Stimulated activated CD4-positive, alpha-beta T cell treated with anti-CD3 and anti-CD28 coated beads, Interleukin-15, amount 100 ng/mL, for 48 hours (primary cell): ENCODE measurements at regions not wholly inside any gene's neighbourhood (a gene's known extent, or its start where the extent isn't known, plus 50 kb on each side); places are given as distances from the start of the nearest gene placed in this dataset.

Source experiments
- DNase-seq, 2 donors: peaks; one replicate each; pipeline ENCODE4 v3.0.0-alpha.2; 2020; ENCODE audit warnings: low read depth in 2 of 2

DNA sequence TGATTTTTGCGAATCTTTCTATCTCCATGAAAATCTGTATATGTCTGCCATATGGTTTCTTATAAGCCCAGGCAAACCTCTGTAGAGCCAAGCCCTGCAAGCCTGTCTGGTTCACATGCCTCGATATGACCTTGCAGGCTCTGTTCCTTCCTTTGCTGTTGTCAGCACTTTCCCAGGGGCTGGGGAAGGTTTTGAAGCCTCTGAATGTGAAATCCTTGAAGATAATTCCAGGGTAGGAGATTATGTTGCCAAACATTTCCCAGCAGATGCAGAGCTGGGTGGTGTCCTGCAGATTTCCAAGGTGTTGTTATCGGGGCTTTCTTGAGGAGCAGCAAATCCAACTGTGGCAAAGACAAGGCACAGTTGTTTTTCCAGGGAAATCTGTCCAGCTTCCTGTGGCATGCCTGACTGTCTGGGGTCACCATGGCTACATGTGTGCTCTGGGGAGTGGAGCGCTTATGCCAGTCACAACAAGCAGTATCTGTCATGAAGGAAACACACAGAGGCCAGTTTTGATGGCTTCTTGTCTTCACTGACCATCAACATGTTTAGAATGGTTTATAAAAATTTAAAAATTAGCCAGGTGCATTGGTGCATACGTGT is 60.7 kb upstream of the RPS23 start:
- DNase-seq, result no peak

- no peak for DNase-seq
These were observed 58.8 kb upstream of the RPS23 start for GRCh38 chr5:82336959-82337351.

- no peak for DNase-seq
These were observed 58.2 kb upstream of the RPS23 start for GRCh38 chr5:82336226-82336958.

- DNase-seq, result no peak
These were observed 57.7 kb upstream of the RPS23 start for GRCh38 chr5:82335806-82336205.

DNA sequence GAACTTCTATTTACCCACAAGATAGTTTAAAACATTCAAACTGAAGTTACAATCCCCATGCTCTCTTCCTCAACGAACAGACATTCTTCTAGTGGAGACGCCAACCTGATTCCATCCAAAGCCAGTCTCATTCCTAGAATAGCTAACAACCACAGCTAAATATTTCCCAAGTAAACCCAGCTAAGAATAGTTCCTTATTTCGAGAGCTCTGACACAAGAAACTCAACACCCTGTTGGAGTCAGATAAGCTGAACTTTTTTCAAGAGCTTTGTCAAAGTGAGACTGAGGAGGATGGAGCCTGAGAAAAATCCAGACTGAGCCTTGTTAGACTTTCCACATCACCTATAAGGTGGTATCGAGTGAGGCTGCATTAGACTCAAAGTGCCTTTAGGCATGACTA is 56.7 kb upstream of the RPS23 start:
- DNase-seq, result no peak

DNA sequence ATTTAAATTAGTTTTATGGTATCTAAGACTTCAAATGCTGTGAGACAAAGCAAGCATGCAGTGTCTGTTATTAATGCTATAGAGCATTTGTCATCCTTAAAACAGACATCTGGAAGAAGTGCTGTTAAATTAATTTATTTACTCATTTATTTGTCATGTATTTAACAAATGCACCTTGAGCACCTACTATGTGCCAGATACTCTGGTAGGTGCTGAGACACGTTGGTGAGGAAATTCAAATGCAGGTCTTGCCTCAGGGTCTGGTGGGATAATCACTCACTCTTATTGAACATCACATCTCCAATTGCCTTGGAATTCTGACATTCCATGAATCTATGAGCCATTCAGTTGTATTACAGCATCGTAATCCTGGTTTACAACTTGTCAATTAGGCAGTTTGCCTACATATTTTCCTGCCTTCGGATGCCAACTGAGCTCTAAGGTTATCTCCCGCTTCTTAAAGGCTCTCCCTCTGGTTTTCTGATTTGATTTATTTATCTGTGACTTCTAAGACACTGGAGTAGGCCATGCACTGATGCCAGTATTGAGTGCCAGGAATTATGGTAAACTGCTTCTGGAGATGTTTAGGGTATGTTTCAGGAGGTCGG is 56.0 kb upstream of the RPS23 start:
- no peak for DNase-seq

GRCh38 chr5:82332886-82333615 is 54.9 kb upstream of the RPS23 start:
- no peak for DNase-seq

- no peak for DNase-seq
These were observed 54.1 kb upstream of the RPS23 start for GRCh38 chr5:82332064-82332855.

DNA sequence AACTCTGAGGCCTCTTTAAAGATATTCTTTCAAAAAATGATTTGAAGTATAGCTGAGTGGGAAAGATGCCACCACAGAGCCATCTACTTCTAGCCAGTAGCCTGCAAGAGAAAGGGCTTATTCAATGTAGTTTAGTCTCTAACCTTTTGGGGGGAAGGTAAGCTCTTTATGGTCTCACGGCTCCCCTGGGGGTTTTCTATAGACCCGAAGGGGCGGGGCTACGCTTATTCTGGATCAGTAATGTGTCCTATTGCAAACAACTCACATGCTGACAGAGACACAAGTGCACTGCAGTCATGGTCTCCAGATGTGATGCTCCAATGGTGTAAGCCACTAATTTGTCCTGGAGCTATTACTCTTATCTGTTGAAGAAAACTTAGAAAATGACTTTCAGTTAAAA is 53.4 kb upstream of the RPS23 start:
- no peak for DNase-seq

DNA sequence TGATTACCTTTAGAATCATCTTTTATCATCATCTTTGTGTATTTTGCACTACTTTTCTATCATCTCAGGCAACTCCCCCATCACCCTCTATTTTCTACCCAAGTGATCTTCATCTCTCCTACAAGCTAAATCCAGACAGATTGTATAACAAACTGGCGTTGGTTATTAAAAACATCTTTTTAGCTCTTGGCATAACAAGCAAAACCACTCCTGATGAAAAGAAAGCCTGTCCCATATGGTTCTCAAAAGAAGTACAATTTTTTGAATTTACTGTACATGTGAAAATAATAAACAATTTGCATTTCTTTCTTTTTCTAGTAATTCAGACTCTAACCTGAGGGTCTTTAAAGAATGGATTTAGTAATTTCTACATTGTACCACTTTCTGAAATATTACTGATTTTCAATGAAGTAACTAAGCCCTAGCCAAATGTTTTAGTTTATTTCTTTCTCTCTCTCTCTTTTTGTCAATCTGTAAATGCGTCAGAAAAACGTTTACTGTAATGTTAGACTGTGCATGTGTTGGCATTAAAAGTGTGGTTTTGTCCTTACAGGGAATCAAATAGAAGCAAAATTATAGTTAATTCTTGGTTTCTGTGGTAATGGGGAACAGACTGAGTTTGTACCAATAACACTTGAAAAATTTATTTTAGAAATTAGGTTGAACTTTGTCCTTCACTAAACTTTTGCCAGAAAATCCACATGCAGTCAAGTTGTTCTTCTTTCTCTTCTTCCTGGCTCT is 52.5 kb upstream of the RPS23 start:
- no peak for DNase-seq

- no peak for DNase-seq
These were observed 51.2 kb upstream of the RPS23 start for GRCh38 chr5:82329393-82329792.
